ENCODE measurements at regions not wholly inside any gene's neighbourhood (a gene's known extent, or its start where the extent isn't known, plus 50 kb on each side); places are given as distances from the start of the nearest gene placed in this dataset.

DNA sequence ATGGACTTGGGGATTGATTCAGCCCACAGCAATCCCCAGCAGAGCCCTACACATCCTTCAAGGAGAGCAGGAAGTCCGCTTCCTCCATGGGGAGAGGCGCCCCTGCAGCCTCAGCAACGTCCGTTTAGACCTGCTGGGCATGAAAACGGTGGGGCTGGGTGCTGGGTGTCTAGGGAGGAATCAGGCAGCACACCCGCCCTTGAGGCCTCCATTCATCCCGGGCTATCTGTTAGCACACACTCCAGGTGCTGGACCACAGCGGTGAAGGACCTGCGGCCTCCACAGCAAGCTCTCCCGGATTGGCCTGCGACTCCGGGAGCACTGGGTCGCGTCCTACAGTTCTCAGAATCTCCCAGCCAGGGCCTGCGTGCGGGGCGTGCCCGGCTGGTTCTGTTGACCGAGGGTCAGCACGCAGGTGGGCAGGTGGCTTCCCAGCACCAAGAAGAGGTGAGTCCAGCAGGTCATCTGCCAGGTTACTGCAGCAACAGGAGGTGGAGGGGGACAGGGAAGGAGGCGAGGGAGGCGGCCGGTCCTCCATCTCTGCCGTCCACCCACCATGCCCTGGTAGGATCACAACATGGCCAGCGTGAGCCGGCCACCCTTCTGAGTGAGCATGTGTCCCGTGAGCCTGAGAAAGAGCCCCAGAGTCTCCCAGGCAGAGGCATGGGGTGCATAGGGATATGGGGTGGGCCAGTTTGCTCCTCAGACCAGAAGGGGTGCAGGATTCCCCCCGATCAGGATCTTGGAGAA, 96.6 kb downstream of the RIPK4 start (continued):
- TF ChIP-seq SAP30 (IDR thresholded peaks at IDR 0.05; ENCODE audit: insufficient read depth, insufficient replicate concordance, low read length) (no peak), TBP (IDR thresholded peaks at IDR 0.05; ENCODE audit: low read depth, low read length) (no peak), SIX5 (IDR thresholded peaks at IDR 0.05; ENCODE audit: low read depth, low read length) (no peak), CREB1 (IDR thresholded peaks at IDR 0.05) (no peak)
- TF ChIP-seq, protein P1, sequence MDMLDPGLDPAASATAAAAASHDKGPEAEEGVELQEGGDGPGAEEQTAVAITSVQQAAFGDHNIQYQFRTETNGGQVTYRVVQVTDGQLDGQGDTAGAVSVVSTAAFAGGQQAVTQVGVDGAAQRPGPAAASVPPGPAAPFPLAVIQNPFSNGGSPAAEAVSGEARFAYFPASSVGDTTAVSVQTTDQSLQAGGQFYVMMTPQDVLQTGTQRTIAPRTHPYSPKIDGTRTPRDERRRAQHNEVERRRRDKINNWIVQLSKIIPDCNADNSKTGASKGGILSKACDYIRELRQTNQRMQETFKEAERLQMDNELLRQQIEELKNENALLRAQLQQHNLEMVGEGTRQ (IDR thresholded peaks at IDR 0.05; ENCODE audit: low read length), result no peak

Data from H1 (cell line).